Heart right ventricle (tissue), 16 donors: ENCODE measurements at regions not wholly inside any gene's neighbourhood (a gene's known extent, or its start where the extent isn't known, plus 50 kb on each side); places are given as distances from the start of the nearest gene placed in this dataset.

Source experiments
- ATAC-seq, 8 donors: fragments of 200-7000 bp; cut with Tn5 transposase; one replicate each; pipeline ENCODE4 v1.9.1; 2020; ENCODE audit warnings: mild to moderate bottlenecking in 8 of 8, moderate library complexity in 8 of 8, moderate number of reproducible peaks in 1 of 8
- DNase-seq, 2 donors: peaks; one replicate each; pipeline ENCODE4 v3.0.0-alpha.2; 2020
- H3K27ac ChIP-seq, 10 donors: fragments of 200-600 bp; sonication (generic) in 2 of 10; one replicate each; pipeline versions ENCODE4 v1.5.0 to v1.8.0; 2020 to 2022; ENCODE audit warnings: mild to moderate bottlenecking in 3 of 10
- H3K27me3 ChIP-seq, 7 donors: fragments of 200-600 bp; one replicate each; pipeline ENCODE4 v1.8.0; 2021 to 2022; ENCODE audit warnings: mild to moderate bottlenecking in 2 of 7
- H3K36me3 ChIP-seq, 9 donors: fragments of 200-600 bp; sonication (generic) in 1 of 9; one replicate each; pipeline versions ENCODE4 v1.5.0 to v1.8.0; 2020 to 2022; ENCODE audit warnings: mild to moderate bottlenecking in 2 of 9
- H3K4me1 ChIP-seq, 9 donors: fragments of 200-600 bp; sonication (generic) in 1 of 9; one replicate each; pipeline versions ENCODE4 v1.5.0 to v1.8.0; 2020 to 2022; ENCODE audit warnings: mild to moderate bottlenecking in 4 of 9
- H3K4me3 ChIP-seq, 10 donors: fragments of 200-600 bp; sonication (generic) in 2 of 10; one replicate each; pipeline versions ENCODE4 v1.5.0 to v1.8.0; 2020 to 2022; ENCODE audit warnings: mild to moderate bottlenecking in 7 of 10, moderate library complexity in 2 of 10
- H3K9me3 ChIP-seq, 11 donors: fragments of 200-600 bp in 10 of 11; sonication (generic) in 2 of 11; one replicate each; pipeline versions ENCODE4 v1.5.0 to v1.8.0; 2013 to 2022; ENCODE audit warnings: mild to moderate bottlenecking in 2 of 11, control low read depth in 1 of 11, moderate library complexity in 1 of 11
- CTCF ChIP-seq, 9 donors: fragments of 200-600 bp; sonication (generic) in 2 of 9; IDR thresholded peaks; one replicate each; pipeline versions ENCODE4 v1.5.0 to v1.8.0; 2021 to 2022; ENCODE audit warnings: antibody characterized with exemption in 9 of 9, mild to moderate bottlenecking in 5 of 9, moderate library complexity in 1 of 9
- WGBS, 2 donors: extraction: QIAGEN DNeasy Blood & Tissue Kit; methylation state at CpG; one replicate each; pipeline ENCODE4 v1.1.7; 2013; ENCODE audit warnings: inconsistent platforms in 1 of 2; 5-methylcytosine and 5-hydroxymethylcytosine counted together
- intact Hi-C, 10 donors: fragments of 100-400 bp; cut with DNase I; formaldehyde crosslinking; loops; one replicate each; pipeline versions ENCODE4 v1.11.1 to v1.14.2; 2022
- donor health status: Arrhythmogenic right ventricular cardiomyopathy.
- donor health status: ischemic (EF 13 %, LVEDD 7.1; RV severe dilation, severe dysfunction).
- donor health status: healthy with polysubstance abuse.
- donor health status: DM: no; HTN: yes; CAD: no.
- donor health status: DM: no; HTN: no; CAD: no.
- donor health status: ischemic (EF 25% LVEDD 6.9; RV normal size, moderate dysfunction).
- donor health status: ischemic (EF 25% LVEDD 5.7; RV mildly dilated, moderate dysfunction).
- donor health status: healthy.
- donor health status: DM: yes; HTN: yes; CAD: no.
- donor health status: Ischemic cardiomyopathy.
- donor health status: ischemic (EF 35%, LVEDD 5.7; RV mildly dilated, moderate dysfunction).
- donor health status: nonischemic (EF 11% LVEDD 7.7; RV severe dilation, severe dysfunction).
- donor health status: DM: yes; HTN: yes; CAD: no.
- donor health status: PGD.
- donor health status: ischemic (EF 29% LVEDD 5.4; RV normal size, mild dysfunction).
- donor health status: nonischemic (EF 23%, LVEDD 6.1; RV moderate dilation, normal function).

GRCh38 chr5:174363934-174364333, 318.4 kb downstream of the NSG2 start:
- Histone ChIP-seq H3K36me3 (no peaks in the 10 kb centered on the region), H3K4me3 (no peak overlapping the region), H3K27ac (no peak overlapping the region), H3K27me3 (peaks cover 0 to 8% (median 0%) of the 10 kb centered on the region in 7 donors), H3K9me3 (peaks cover 0 to 24% (median 10%) of the 10 kb centered on the region in 11 donors), H3K4me1 (no peaks in the 10 kb centered on the region)
- ATAC-seq (no peak), DNase-seq (no peak)
- intact Hi-C loops = no loop called here
- no peak for TF ChIP-seq CTCF (IDR thresholded peaks at IDR 0.05)

GRCh38 chr5:174364676-174365075, 319.2 kb downstream of the NSG2 start:
- ATAC-seq = no peak
- no peak for TF ChIP-seq CTCF (IDR thresholded peaks at IDR 0.05)

GRCh38 chr5:174371600-174372094, 326.1 kb downstream of the NSG2 start:
- H3K27ac ChIP-seq = no peak overlapping the region
- H3K4me1 ChIP-seq = no peaks in the 10 kb centered on the region
- peaks cover 0 to 6% (median 0%) of the 10 kb centered on the region in 7 donors for H3K27me3 ChIP-seq
- 52% methylated on average over 10 of the region's 10 CpGs for WGBS, 2 donors
- intact Hi-C loops = no loop called here
- TF ChIP-seq CTCF (IDR thresholded peaks at IDR 0.05) = no peak
- H3K4me3 ChIP-seq = no peak overlapping the region
- ATAC-seq (no peak), DNase-seq (no peak)
- H3K36me3 ChIP-seq = no peaks in the 10 kb centered on the region
- H3K9me3 ChIP-seq = no peaks in the 10 kb centered on the region

More at GRCh38 chr5:174364676-174365075, 319.2 kb downstream of the NSG2 start:
- H3K4me3 ChIP-seq = no peak overlapping the region
- peaks cover 0 to 24% (median 10%) of the 10 kb centered on the region in 11 donors for H3K9me3 ChIP-seq
- intact Hi-C loops = no loop called here
- H3K27ac ChIP-seq = no peak overlapping the region
- H3K36me3 ChIP-seq = no peaks in the 10 kb centered on the region
- H3K4me1 ChIP-seq = no peaks in the 10 kb centered on the region
- no peak for DNase-seq
- 89 to 95% methylated on average over 2 of the region's 2 CpGs for WGBS, 2 donors
- H3K27me3 ChIP-seq = peaks cover 0 to 8% (median 0%) of the 10 kb centered on the region in 7 donors

- intact Hi-C loops = no loop called here
- TF ChIP-seq CTCF (IDR thresholded peaks at IDR 0.05) = no peak
- no peak for DNase-seq
- Histone ChIP-seq H3K4me1 (no peaks in the 10 kb centered on the region), H3K4me3 (no peak overlapping the region), H3K36me3 (no peaks in the 10 kb centered on the region), H3K27ac (no peak overlapping the region), H3K27me3 (no peaks in the 10 kb centered on the region), H3K9me3 (peaks cover 0 to 6% (median 0%) of the 10 kb centered on the region in 11 donors)
- no peak for ATAC-seq
- 60 to 68% methylated on average over 8 of the region's 8 CpGs for WGBS, 2 donors
Measured at GRCh38 chr5:174374206-174374605, 328.7 kb downstream of the NSG2 start.
